GM12873 (cell line): ENCODE measurements at regions not wholly inside any gene's neighbourhood (a gene's known extent, or its start where the extent isn't known, plus 50 kb on each side); places are given as distances from the start of the nearest gene placed in this dataset.

Experiments used
- CTCF ChIP-seq: IDR thresholded peaks from 2 replicates; pipeline ENCODE4 v1.5.1; 2012; ENCODE audit warnings: low read depth, mild to moderate bottlenecking, moderate library complexity, low read length, control low read depth; ENCODE audit not compliant: insufficient read depth; ENCODE audit errors: missing control alignments

DNA sequence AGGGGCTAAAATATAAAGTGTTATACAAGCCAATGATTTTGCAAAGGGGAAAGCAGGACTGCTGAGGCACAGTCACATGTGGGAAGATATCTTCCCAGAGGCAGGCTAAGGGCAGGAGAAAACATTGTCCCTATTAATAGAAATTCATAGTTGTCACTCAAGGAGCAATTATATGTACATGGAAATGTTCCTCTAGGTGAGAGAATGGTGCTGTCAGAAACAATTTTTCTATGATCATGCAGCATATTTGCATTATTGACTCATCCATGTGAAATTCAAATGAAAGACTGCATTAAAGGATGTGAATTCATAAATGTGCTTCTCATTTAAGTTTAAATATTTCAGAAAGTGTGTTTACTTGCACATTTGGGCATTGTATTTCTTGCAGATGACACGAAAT is 775.9 kb upstream of the CDH9 start:
- TF ChIP-seq CTCF, result no peak

GRCh38 chr5:27810458-27810857 is 772.1 kb upstream of the CDH9 start:
- no peak for TF ChIP-seq CTCF

DNA sequence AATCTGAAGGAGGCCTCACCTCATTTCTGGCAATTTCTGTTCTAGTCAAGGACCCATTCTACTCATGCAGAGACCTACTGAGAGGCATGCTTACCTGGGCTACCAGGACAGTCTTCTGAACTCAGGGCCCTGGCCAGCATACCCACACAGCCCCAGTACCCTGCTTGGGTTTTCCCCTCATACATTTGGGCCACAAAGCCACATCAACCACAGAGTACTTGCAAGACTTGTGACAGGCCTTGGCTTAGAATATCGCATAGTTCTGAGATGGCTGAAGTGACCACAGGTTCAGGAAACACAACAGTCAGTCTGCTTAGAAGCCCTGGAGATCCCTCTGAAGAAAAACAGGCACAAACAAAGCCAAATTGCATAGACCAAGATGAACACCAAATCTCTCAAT is 758.8 kb upstream of the CDH9 start:
- TF ChIP-seq CTCF, result no peak

GRCh38 chr5:27788184-27788583 is 749.8 kb upstream of the CDH9 start:
- no peak for TF ChIP-seq CTCF

- no peak for TF ChIP-seq CTCF
Measured at GRCh38 chr5:27784317-27784716, 745.9 kb upstream of the CDH9 start.

- no peak for TF ChIP-seq CTCF
Measured at GRCh38 chr5:27778121-27778520, 739.7 kb upstream of the CDH9 start.

- no peak for TF ChIP-seq CTCF
Measured at GRCh38 chr5:27773636-27774035, 735.2 kb upstream of the CDH9 start.

- TF ChIP-seq CTCF, result no peak
Measured at GRCh38 chr5:27773166-27773565, 734.8 kb upstream of the CDH9 start.
